ENCODE measurements at regions not wholly inside any gene's neighbourhood (a gene's known extent, or its start where the extent isn't known, plus 50 kb on each side); places are given as distances from the start of the nearest gene placed in this dataset.

DNA sequence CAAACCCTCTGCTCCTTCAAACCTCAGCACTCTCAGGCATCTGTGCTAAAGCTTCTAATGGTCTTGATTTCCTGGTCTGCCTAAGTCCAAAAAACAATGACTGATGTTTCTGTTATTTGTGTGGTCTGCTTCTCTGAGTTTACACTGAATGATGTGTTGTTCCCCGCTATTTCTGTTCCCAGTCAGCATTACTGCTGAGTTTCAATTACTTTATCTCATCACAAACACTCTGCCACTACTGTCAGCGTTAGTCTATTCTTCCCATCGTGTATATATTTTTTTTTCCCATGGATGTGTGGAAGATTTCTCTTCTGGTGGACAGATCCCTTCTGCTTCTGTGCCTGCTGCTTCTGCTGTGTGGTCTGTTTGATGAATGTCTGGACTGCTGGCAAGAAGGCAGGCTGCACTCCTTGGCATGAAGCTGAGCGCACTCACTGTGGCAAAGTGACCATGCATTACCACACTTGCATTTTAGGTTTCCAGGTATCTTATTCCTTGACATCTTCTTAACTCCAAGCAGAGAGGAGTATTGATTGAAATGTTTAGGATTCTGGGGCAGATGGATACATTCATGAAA is 106.9 kb upstream of the PAQR3 start:
- Mint-ChIP-seq H3K27me3 (ENCODE audit: low read depth) (peaks cover 15% of the 10 kb centered on the region), H3K36me3 (ENCODE audit: low read depth) (no peaks in the 10 kb centered on the region), H3K4me3 (ENCODE audit: unreplicated experiment) (no peak overlapping the region), H3K4me1 (ENCODE audit: low read depth) (no peaks in the 10 kb centered on the region), H3K27ac (ENCODE audit: unreplicated experiment) (no peak overlapping the region), H3K9me3 (ENCODE audit: low read depth) (no peaks in the 10 kb centered on the region)
- TF ChIP-seq, protein P1, sequence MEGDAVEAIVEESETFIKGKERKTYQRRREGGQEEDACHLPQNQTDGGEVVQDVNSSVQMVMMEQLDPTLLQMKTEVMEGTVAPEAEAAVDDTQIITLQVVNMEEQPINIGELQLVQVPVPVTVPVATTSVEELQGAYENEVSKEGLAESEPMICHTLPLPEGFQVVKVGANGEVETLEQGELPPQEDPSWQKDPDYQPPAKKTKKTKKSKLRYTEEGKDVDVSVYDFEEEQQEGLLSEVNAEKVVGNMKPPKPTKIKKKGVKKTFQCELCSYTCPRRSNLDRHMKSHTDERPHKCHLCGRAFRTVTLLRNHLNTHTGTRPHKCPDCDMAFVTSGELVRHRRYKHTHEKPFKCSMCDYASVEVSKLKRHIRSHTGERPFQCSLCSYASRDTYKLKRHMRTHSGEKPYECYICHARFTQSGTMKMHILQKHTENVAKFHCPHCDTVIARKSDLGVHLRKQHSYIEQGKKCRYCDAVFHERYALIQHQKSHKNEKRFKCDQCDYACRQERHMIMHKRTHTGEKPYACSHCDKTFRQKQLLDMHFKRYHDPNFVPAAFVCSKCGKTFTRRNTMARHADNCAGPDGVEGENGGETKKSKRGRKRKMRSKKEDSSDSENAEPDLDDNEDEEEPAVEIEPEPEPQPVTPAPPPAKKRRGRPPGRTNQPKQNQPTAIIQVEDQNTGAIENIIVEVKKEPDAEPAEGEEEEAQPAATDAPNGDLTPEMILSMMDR (IDR thresholded peaks at IDR 0.05) = no peak
- DNase-seq (ENCODE audit: low spot score) = no peak

DNA sequence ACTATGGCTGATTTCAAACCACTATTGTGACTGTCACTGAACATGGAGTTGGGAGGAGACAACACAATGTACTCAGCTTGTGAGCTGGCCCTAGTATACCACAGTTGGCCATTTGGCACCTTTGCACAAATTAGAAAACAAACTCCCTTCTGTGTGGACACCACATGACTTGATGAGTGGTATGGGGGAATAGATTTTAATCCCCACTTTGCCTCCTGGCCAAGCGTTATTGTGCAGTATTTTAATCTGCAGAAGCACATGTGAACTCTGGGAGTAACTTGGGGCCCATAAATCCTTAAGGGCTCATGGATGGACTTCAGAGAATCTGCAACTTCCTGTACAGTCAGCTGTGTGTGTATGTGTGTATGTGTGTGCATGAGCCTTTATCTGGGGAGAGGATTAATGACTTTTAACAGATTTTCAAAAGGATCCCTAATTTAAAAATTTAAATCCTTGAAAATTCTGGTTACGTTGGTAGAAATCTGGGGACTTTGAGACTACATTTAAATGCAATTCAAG is 105.0 kb upstream of the PAQR3 start:
- Mint-ChIP-seq H3K9me3 (ENCODE audit: low read depth) (no peaks in the 10 kb centered on the region), H3K27ac (ENCODE audit: unreplicated experiment) (no peak overlapping the region), H3K36me3 (ENCODE audit: low read depth) (no peaks in the 10 kb centered on the region), H3K4me1 (ENCODE audit: low read depth) (no peaks in the 10 kb centered on the region), H3K4me3 (ENCODE audit: unreplicated experiment) (no peak overlapping the region), H3K27me3 (ENCODE audit: low read depth) (peaks cover 19% of the 10 kb centered on the region)
- TF ChIP-seq, protein P1 (IDR thresholded peaks at IDR 0.05) = no peak
- no peak for DNase-seq (ENCODE audit: low spot score)

DNA sequence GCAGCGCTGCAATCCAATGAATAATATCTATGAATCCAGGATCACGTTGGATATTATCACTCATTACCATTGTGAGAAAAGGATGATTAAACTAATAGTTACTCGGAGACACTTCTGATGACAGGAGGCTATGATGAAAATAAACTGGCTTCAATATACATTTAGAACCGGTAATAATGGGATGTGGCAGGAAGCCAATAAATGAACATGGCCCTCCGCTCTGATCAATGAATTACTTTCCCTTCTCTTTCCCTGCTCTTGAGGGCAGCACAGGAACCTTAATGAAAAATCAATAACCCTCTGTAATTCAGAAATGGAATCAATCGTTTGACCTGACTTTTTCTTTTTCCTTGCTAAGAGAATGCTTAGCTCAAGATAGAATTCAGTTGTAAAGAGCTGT is 103.9 kb upstream of the PAQR3 start:
- Mint-ChIP-seq H3K36me3 (ENCODE audit: low read depth) (no peaks in the 10 kb centered on the region), H3K4me3 (ENCODE audit: unreplicated experiment) (no peak overlapping the region), H3K27ac (ENCODE audit: unreplicated experiment) (no peak overlapping the region), H3K9me3 (ENCODE audit: low read depth) (no peaks in the 10 kb centered on the region), H3K27me3 (ENCODE audit: low read depth) (peaks cover 13% of the 10 kb centered on the region), H3K4me1 (ENCODE audit: low read depth) (no peaks in the 10 kb centered on the region)
- no peak for DNase-seq (ENCODE audit: low spot score)
- TF ChIP-seq, protein P1 (IDR thresholded peaks at IDR 0.05) = no peak

DNA sequence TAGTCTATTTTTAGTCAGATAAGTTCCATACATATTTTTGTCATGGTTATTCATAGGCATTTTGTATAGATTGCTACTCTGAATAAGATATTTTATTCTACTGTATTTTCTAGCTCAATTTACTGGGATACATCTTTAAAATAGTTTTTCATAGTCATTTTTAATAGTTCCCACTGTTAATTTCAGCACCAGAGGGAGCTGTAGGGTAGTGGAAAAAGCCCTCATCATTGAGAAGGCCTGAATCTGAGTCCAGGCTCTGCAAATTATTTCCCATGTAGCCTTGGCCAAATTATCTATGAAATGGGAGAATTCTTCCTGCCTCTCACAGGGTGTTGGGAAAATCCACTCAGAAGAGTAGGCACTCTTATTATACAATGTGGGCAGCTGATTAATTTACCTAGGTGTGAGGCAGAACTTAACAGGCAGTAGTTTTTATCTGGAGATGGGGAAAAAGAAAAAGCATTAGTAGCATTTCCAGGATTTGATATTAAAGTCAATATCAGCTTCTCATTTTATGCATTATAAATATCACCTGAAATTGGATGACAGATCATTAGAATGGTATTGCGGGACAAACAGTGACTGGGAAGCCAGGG is 102.9 kb upstream of the PAQR3 start:
- H3K27me3 Mint-ChIP-seq (ENCODE audit: low read depth) = peaks cover 17% of the 10 kb centered on the region
- no peak overlapping the region for H3K27ac Mint-ChIP-seq (ENCODE audit: unreplicated experiment)
- H3K36me3 Mint-ChIP-seq (ENCODE audit: low read depth) = no peaks in the 10 kb centered on the region
- no peaks in the 10 kb centered on the region for H3K9me3 Mint-ChIP-seq (ENCODE audit: low read depth)
- TF ChIP-seq, protein P1 (IDR thresholded peaks at IDR 0.05) = peak; percentile 76
- DNase-seq (ENCODE audit: low spot score) = no peak
- no peak overlapping the region for H3K4me3 Mint-ChIP-seq (ENCODE audit: unreplicated experiment)
- no peaks in the 10 kb centered on the region for H3K4me1 Mint-ChIP-seq (ENCODE audit: low read depth)

DNA sequence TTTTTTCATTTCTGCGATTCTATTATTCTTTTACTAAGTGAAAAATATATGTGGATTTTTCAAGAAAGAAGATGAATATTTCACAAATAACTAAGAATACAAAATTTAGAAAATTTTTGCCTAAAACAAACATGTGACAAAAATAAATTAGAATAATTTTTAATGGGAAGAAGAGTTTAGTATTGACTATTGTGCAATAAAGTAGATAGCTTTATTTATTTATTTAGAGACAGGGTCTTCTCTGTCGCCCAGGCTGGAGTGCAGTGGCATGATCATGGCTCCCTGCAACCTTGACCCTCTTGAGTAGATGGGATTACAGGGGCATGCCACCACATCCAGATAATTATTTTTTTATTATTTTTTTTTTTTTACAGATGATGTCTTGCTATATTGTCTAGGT is 95.3 kb upstream of the PAQR3 start:
- Mint-ChIP-seq H3K9me3 (ENCODE audit: low read depth) (no peaks in the 10 kb centered on the region), H3K4me1 (ENCODE audit: low read depth) (no peaks in the 10 kb centered on the region), H3K36me3 (ENCODE audit: low read depth) (no peaks in the 10 kb centered on the region), H3K27ac (ENCODE audit: unreplicated experiment) (no peak overlapping the region), H3K27me3 (ENCODE audit: low read depth) (peaks cover 38% of the 10 kb centered on the region), H3K4me3 (ENCODE audit: unreplicated experiment) (no peak overlapping the region)
- DNase-seq (ENCODE audit: low spot score) = no peak
- TF ChIP-seq, protein P1 (IDR thresholded peaks at IDR 0.05) = no peak
